Keratinocyte (primary cell): ENCODE measurements at regions not wholly inside any gene's neighbourhood (a gene's known extent, or its start where the extent isn't known, plus 50 kb on each side); places are given as distances from the start of the nearest gene placed in this dataset.

ENCODE experiments used
- CTCF ChIP-seq, 3 experiments: IDR thresholded peaks in 1 of 3; conservative IDR thresholded peaks in 1 of 3; optimal IDR thresholded peaks in 1 of 3; 2 replicates in 2 of 3; 3 replicates in 1 of 3; pipeline versions ENCODE3 to v1.5.1; 2011; ENCODE audit warnings: low read length in 3 of 3, mild to moderate bottlenecking in 3 of 3, moderate library complexity in 2 of 3, control low read depth in 1 of 3, inconsistent platforms in 1 of 3; ENCODE audit not compliant: insufficient read depth in 2 of 3; ENCODE audit errors: extremely low read depth in 1 of 3
- EZH2 ChIP-seq: IDR thresholded peaks from one replicate; pipeline ENCODE4 v1.6.1; 2012; ENCODE audit warnings: inconsistent platforms, mild to moderate bottlenecking, low read length, moderate library complexity

GRCh38 chr7:155938129-155938528 lies 125.9 kb upstream of the SHH start:
- TF ChIP-seq CTCF (optimal IDR thresholded peaks at IDR 0.05 in 1 of 3, IDR thresholded peaks at IDR 0.05 in 1 of 3, conservative IDR thresholded peaks at IDR 0.05 in 1 of 3; ENCODE audit: extremely low read depth in 1 of 3, insufficient read depth in 2 of 3, low read length in 3 of 3) (no peak), EZH2 (no peak)
